Smooth muscle cell (in vitro differentiated cells): ENCODE measurements at regions not wholly inside any gene's neighbourhood (a gene's known extent, or its start where the extent isn't known, plus 50 kb on each side); places are given as distances from the start of the nearest gene placed in this dataset.

ENCODE experiments used
- DNase-seq: peaks from one replicate; lab custom pipeline; 2025; ENCODE audit not compliant: unreplicated experiment; lab: John Stamatoyannopoulos, UW
- H2AFZ ChIP-seq: fragments of 200-600 bp; sonication (generic); 2 replicates; pipeline ENCODE4 v1.6.0; 2016; ENCODE audit warnings: antibody characterized with exemption, low read depth, mild to moderate bottlenecking
- H3F3A ChIP-seq: fragments of 200-600 bp; sonication (generic); 2 replicates; pipeline ENCODE4 v1.6.0; 2017; ENCODE audit warnings: antibody characterized with exemption, low read depth
- H3K27ac ChIP-seq: fragments of 200-600 bp; sonication (generic); 2 replicates; pipeline ENCODE4 v1.5.1; 2016; ENCODE audit warnings: low read depth, mild to moderate bottlenecking
- H3K27me3 ChIP-seq: fragments of 200-600 bp; sonication (generic); 2 replicates; pipeline ENCODE4 v1.6.1; 2016; ENCODE audit warnings: low read depth, mild to moderate bottlenecking
- H3K36me3 ChIP-seq: fragments of 200-600 bp; sonication (generic); 2 replicates; pipeline ENCODE4 v1.5.1; 2016; ENCODE audit warnings: low read depth
- H3K4me1 ChIP-seq: fragments of 200-600 bp; sonication (generic); 2 replicates; pipeline ENCODE4 v1.5.1; 2016; ENCODE audit warnings: low read depth
- H3K4me2 ChIP-seq: fragments of 200-600 bp; sonication (generic); 2 replicates; pipeline ENCODE4 v1.6.0; 2016; ENCODE audit warnings: mild to moderate bottlenecking
- H3K4me3 ChIP-seq: fragments of 200-600 bp; sonication (generic); 2 replicates; pipeline ENCODE4 v1.5.1; 2016; ENCODE audit warnings: mild to moderate bottlenecking
- H3K79me2 ChIP-seq: fragments of 200-600 bp; sonication (generic); 2 replicates; pipeline ENCODE4 v1.6.0; 2016; ENCODE audit warnings: low read depth, mild to moderate bottlenecking
- H3K9ac ChIP-seq: fragments of 200-600 bp; sonication (generic); 2 replicates; pipeline ENCODE4 v1.6.0; 2016; ENCODE audit warnings: low read depth
- H3K9me3 ChIP-seq: fragments of 200-600 bp; sonication (generic); replicated peaks from 2 replicates; pipeline ENCODE4 v1.5.1; 2016; ENCODE audit warnings: low read depth
- H4K20me1 ChIP-seq: fragments of 200-600 bp; sonication (generic); 2 replicates; pipeline ENCODE4 v1.6.0; 2016; ENCODE audit warnings: low read depth
- CTCF ChIP-seq: fragments of 200-600 bp; sonication (generic); IDR thresholded peaks from 2 replicates; pipeline ENCODE4 v1.5.1; 2017; ENCODE audit warnings: borderline replicate concordance, mild to moderate bottlenecking, antibody characterized with exemption; ENCODE audit not compliant: insufficient read depth, poor library complexity, severe bottlenecking
- WGBS: methylation state at CpG from one replicate; pipeline ENCODE4 v1.1.7; 2016; ENCODE audit warnings: low lambda C conversion rate; 5-methylcytosine and 5-hydroxymethylcytosine counted together

GRCh38 chr5:148939676-148940075, 113.3 kb downstream of the ADRB2 start:
- Histone ChIP-seq H3K4me1 (peaks cover 6% of the 10 kb centered on the region), H3F3A (no peaks in the 10 kb centered on the region), H3K9ac (no peak overlapping the region), H2AFZ (no peak overlapping the region), H3K27ac (no peak overlapping the region), H3K9me3 (no peaks in the 10 kb centered on the region), H3K4me2 (no peak overlapping the region), H4K20me1 (no peaks in the 10 kb centered on the region), H3K79me2 (no peaks in the 10 kb centered on the region), H3K4me3 (no peak overlapping the region), H3K36me3 (no peaks in the 10 kb centered on the region), H3K27me3 (no peaks in the 10 kb centered on the region)
- DNase-seq: no peak
- TF ChIP-seq CTCF: no peak
- 64% methylated on average over 1 of the region's 1 CpG for WGBS

- Histone ChIP-seq H3K9me3 (no peaks in the 10 kb centered on the region), H2AFZ (no peak overlapping the region), H3K9ac (no peak overlapping the region), H3K27me3 (no peaks in the 10 kb centered on the region), H3K4me2 (no peak overlapping the region), H3K4me1 (peaks cover 6% of the 10 kb centered on the region), H3F3A (no peaks in the 10 kb centered on the region), H3K79me2 (no peaks in the 10 kb centered on the region), H3K4me3 (no peak overlapping the region), H3K36me3 (no peaks in the 10 kb centered on the region), H3K27ac (no peak overlapping the region), H4K20me1 (no peaks in the 10 kb centered on the region)
- no peak for TF ChIP-seq CTCF
- 90% methylated on average over 1 of the region's 1 CpG for WGBS
- DNase-seq: no peak
Measured at GRCh38 chr5:148941810-148942209, 115.4 kb downstream of the ADRB2 start.

- Histone ChIP-seq H3K79me2 (no peaks in the 10 kb centered on the region), H3K9me3 (no peaks in the 10 kb centered on the region), H4K20me1 (no peaks in the 10 kb centered on the region), H3K36me3 (no peaks in the 10 kb centered on the region), H3K4me1 (no peaks in the 10 kb centered on the region), H3K4me3 (no peak overlapping the region), H3K9ac (no peak overlapping the region), H3K4me2 (no peak overlapping the region), H3K27me3 (no peaks in the 10 kb centered on the region), H3F3A (no peaks in the 10 kb centered on the region), H3K27ac (no peak overlapping the region), H2AFZ (no peak overlapping the region)
- 74% methylated on average over 4 of the region's 4 CpGs for WGBS
- no peak for TF ChIP-seq CTCF
- DNase-seq: no peak
Measured at GRCh38 chr5:148949841-148950470, 112.9 kb downstream of the SH3TC2 start.

GRCh38 chr5:148950471-148950863, 112.4 kb downstream of the SH3TC2 start:
- H3K9me3 ChIP-seq: no peaks in the 10 kb centered on the region
- H3K36me3 ChIP-seq: no peaks in the 10 kb centered on the region
- no peak overlapping the region for H3K4me3 ChIP-seq
- H3K79me2 ChIP-seq: no peaks in the 10 kb centered on the region
- no peak overlapping the region for H3K4me2 ChIP-seq
- no peak for TF ChIP-seq CTCF
- 52% methylated on average over 2 of the region's 2 CpGs for WGBS
- no peak overlapping the region for H2AFZ ChIP-seq
- no peak for DNase-seq
- H3F3A ChIP-seq: no peaks in the 10 kb centered on the region
- no peaks in the 10 kb centered on the region for H3K4me1 ChIP-seq
- no peak overlapping the region for H3K27ac ChIP-seq
- H3K27me3 ChIP-seq: no peaks in the 10 kb centered on the region
- no peak overlapping the region for H3K9ac ChIP-seq
- no peaks in the 10 kb centered on the region for H4K20me1 ChIP-seq
